H1 (cell line): ENCODE measurements at regions not wholly inside any gene's neighbourhood (a gene's known extent, or its start where the extent isn't known, plus 50 kb on each side); places are given as distances from the start of the nearest gene placed in this dataset.

ENCODE experiments used
- CTCF ChIA-PET: fragments of 300-600 bp; sonication (Branson Sonifier 250); formaldehyde crosslinking; loops from one replicate; lab custom pipeline; 2021; ENCODE audit not compliant: partially characterized antibody; lab: Charles Lee
- POLR2A ChIA-PET: fragments of 300-600 bp; sonication (Branson Sonifier 250); formaldehyde crosslinking; loops from one replicate; lab custom pipeline; 2021; ENCODE audit warnings: inconsistent platforms; ENCODE audit not compliant: partially characterized antibody; lab: Charles Lee
- DNase-seq, 2 experiments: peaks; one replicate each; pipeline versions ENCODE4 v3.0.0 to v3.0.0-alpha.2; 2010 to 2022; ENCODE audit warnings: low spot score in 2 of 2, low read depth in 1 of 2, mixed read lengths in 1 of 2
- FAIRE-seq: peaks from 2 replicates; lab custom pipeline; 2011; peaks lifted over from hg19 to GRCh38; lab: Jason Lieb, UNC
- H2AFZ ChIP-seq: 2 replicates; pipeline ENCODE4 v1.8.1; 2012; ENCODE audit warnings: low read length, inconsistent platforms
- H2AK5ac ChIP-seq: 2 replicates; pipeline ENCODE4 v1.6.1; 2013; ENCODE audit warnings: low read depth, low read length
- H2BK120ac ChIP-seq: replicated peaks from 2 replicates; pipeline ENCODE3; 2013; ENCODE audit warnings: low read depth, low read length, inconsistent platforms
- H2BK12ac ChIP-seq: 2 replicates; pipeline ENCODE4 v1.6.1; 2013; ENCODE audit warnings: low read depth, low read length
- H2BK15ac ChIP-seq: 2 replicates; pipeline ENCODE4 v1.6.1; 2013; ENCODE audit warnings: low read length
- H2BK20ac ChIP-seq: 2 replicates; pipeline ENCODE4 v1.6.1; 2013; ENCODE audit warnings: low read length
- H2BK5ac ChIP-seq: 2 replicates; pipeline ENCODE4 v1.6.1; 2013; ENCODE audit warnings: low read depth, low read length
- H3K14ac ChIP-seq: 2 replicates; pipeline ENCODE4 v1.6.1; 2013; ENCODE audit warnings: inconsistent platforms; ENCODE audit not compliant: insufficient read length
- H3K18ac ChIP-seq: 2 replicates; pipeline ENCODE4 v1.6.1; 2013; ENCODE audit warnings: low read length; ENCODE audit errors: extremely low read depth
- H3K23ac ChIP-seq: 2 replicates; pipeline ENCODE4 v1.6.1; 2013; ENCODE audit warnings: inconsistent platforms; ENCODE audit not compliant: insufficient read length
- H3K23me2 ChIP-seq: 2 replicates; pipeline ENCODE4 v1.6.1; 2013; ENCODE audit warnings: low read depth, low read length
- H3K27ac ChIP-seq: 2 replicates; pipeline ENCODE4 v1.6.1; 2011; ENCODE audit warnings: low read depth, low read length, inconsistent platforms
- H3K27me3 ChIP-seq, 4 experiments: replicated peaks in 1 of 4; 1 replicate in 1 of 4; 2 replicates in 3 of 4; pipeline versions ENCODE4 v1.6.1 to v1.8.1; 2011 to 2013; ENCODE audit warnings: low read length in 3 of 4, mild to moderate bottlenecking in 3 of 4, inconsistent platforms in 2 of 4, mixed read lengths in 2 of 4, moderate library complexity in 1 of 4; ENCODE audit not compliant: control insufficient read depth in 3 of 4, insufficient read depth in 3 of 4; ENCODE audit errors: extremely low read depth in 1 of 4
- H3K36me3 ChIP-seq, 4 experiments: 2 replicates each; pipeline versions ENCODE4 v1.6.1 to v1.8.1; 2011 to 2013; ENCODE audit warnings: mild to moderate bottlenecking in 4 of 4, low read length in 3 of 4, moderate library complexity in 2 of 4, control low read depth in 1 of 4, inconsistent platforms in 1 of 4; ENCODE audit not compliant: insufficient read depth in 4 of 4, control insufficient read depth in 2 of 4
- H3K4ac ChIP-seq: replicated peaks from 2 replicates; pipeline ENCODE3; 2013; ENCODE audit warnings: low read length, low read depth, mixed read lengths, inconsistent platforms; ENCODE audit not compliant: insufficient read length
- H3K4me1 ChIP-seq, 4 experiments: replicated peaks in 1 of 4; 1 replicate in 1 of 4; 2 replicates in 3 of 4; pipeline versions ENCODE4 v1.6.1 to v1.8.1; 2011 to 2013; ENCODE audit warnings: low read length in 3 of 4, inconsistent platforms in 2 of 4, mixed read lengths in 1 of 4; ENCODE audit not compliant: insufficient read depth in 4 of 4, control insufficient read depth in 3 of 4
- H3K4me2 ChIP-seq, 2 experiments: 2 replicates each; pipeline versions ENCODE4 v1.6.1 to v1.8.1; 2011 to 2013; ENCODE audit warnings: low read depth in 2 of 2, low read length in 2 of 2, control low read depth in 1 of 2, inconsistent platforms in 1 of 2, mild to moderate bottlenecking in 1 of 2; ENCODE audit not compliant: insufficient read depth in 1 of 2
- H3K4me3 ChIP-seq, 4 experiments: fragments of 200-600, 300-600 bp in 1 of 4; sonication (generic), shearing (Covaris generic), sonication (Bioruptor Twin) in 1 of 4; 2 replicates each; pipeline versions ENCODE4 v1.5.1 to v1.8.1; 2011 to 2016; ENCODE audit warnings: low read length in 4 of 4, low read depth in 3 of 4, control low read depth in 2 of 4, inconsistent platforms in 2 of 4, mild to moderate bottlenecking in 2 of 4, mixed read lengths in 1 of 4, moderate library complexity in 1 of 4; ENCODE audit not compliant: insufficient read depth in 2 of 4; ENCODE audit errors: extremely low read depth in 1 of 4
- H3K56ac ChIP-seq: replicated peaks from 2 replicates; pipeline ENCODE3; 2013; ENCODE audit warnings: low read depth, mild to moderate bottlenecking, mixed read lengths, low read length, inconsistent platforms; ENCODE audit not compliant: insufficient read length
- H3K79me1 ChIP-seq: 2 replicates; pipeline ENCODE4 v1.6.1; 2013; ENCODE audit warnings: low read depth, low read length, control low read depth
- H3K79me2 ChIP-seq, 2 experiments: 2 replicates each; pipeline versions ENCODE4 v1.6.1 to v1.8.1; 2012 to 2013; ENCODE audit warnings: low read length in 2 of 2, mild to moderate bottlenecking in 2 of 2, inconsistent platforms in 1 of 2; ENCODE audit not compliant: insufficient read depth in 2 of 2, control insufficient read depth in 1 of 2
- H3K9ac ChIP-seq, 4 experiments: replicated peaks in 1 of 4; 1 replicate in 1 of 4; 2 replicates in 3 of 4; pipeline versions ENCODE4 v1.6.1 to v1.8.1; 2011 to 2013; ENCODE audit warnings: low read depth in 3 of 4, low read length in 3 of 4, control low read depth in 2 of 4, mild to moderate bottlenecking in 2 of 4, moderate library complexity in 2 of 4, inconsistent platforms in 1 of 4; ENCODE audit errors: extremely low read depth in 1 of 4
- H3K9me3 ChIP-seq, 2 experiments: 2 replicates each; pipeline versions ENCODE4 v1.6.1 to v1.8.1; 2012 to 2013; ENCODE audit warnings: mild to moderate bottlenecking in 2 of 2, moderate library complexity in 2 of 2, control low read depth in 1 of 2, inconsistent platforms in 1 of 2, low read depth in 1 of 2, low read length in 1 of 2, mixed read lengths in 1 of 2; ENCODE audit not compliant: insufficient read depth in 2 of 2
- H4K20me1 ChIP-seq, 2 experiments: replicated peaks in 1 of 2; 2 replicates each; pipeline versions ENCODE3 to v1.8.1; 2011 to 2013; ENCODE audit warnings: inconsistent platforms in 2 of 2, low read length in 2 of 2, mild to moderate bottlenecking in 1 of 2; ENCODE audit not compliant: insufficient read depth in 2 of 2, control insufficient read depth in 1 of 2
- H4K5ac ChIP-seq: 2 replicates; pipeline ENCODE4 v1.6.1; 2013; ENCODE audit warnings: low read length, low read depth, mixed read lengths, inconsistent platforms; ENCODE audit not compliant: insufficient read length
- H4K8ac ChIP-seq: 2 replicates; pipeline ENCODE4 v1.8.0; 2013; ENCODE audit warnings: mild to moderate bottlenecking, moderate library complexity, low read length, inconsistent platforms; ENCODE audit not compliant: insufficient read depth; ENCODE audit errors: extremely low read depth
- H4K91ac ChIP-seq: replicated peaks from 2 replicates; pipeline ENCODE3; 2013; ENCODE audit warnings: low read length, mixed read lengths, inconsistent platforms; ENCODE audit not compliant: insufficient read length
- CHD1 ChIP-seq: IDR thresholded peaks from 2 replicates; pipeline ENCODE4 v1.6.1; 2012; ENCODE audit warnings: low read depth, low read length, improper control_type of control experiment
- CHD2 ChIP-seq: IDR thresholded peaks from 2 replicates; pipeline ENCODE4 v1.6.1; 2012; ENCODE audit warnings: low read length, improper control_type of control experiment
- GTF2F1 ChIP-seq: IDR thresholded peaks from 2 replicates; pipeline ENCODE4 v1.6.1; 2012; ENCODE audit warnings: low read depth, low read length, improper control_type of control experiment, borderline replicate concordance
- MAFK ChIP-seq: IDR thresholded peaks from 2 replicates; pipeline ENCODE4 v1.6.1; 2012; ENCODE audit warnings: low read depth, mild to moderate bottlenecking, improper control_type of control experiment, low read length
- NRF1 ChIP-seq: IDR thresholded peaks from 2 replicates; pipeline ENCODE4 v1.6.1; 2011; ENCODE audit warnings: mild to moderate bottlenecking, low read depth, low read length, improper control_type of control experiment
- POLR2AphosphoS5 ChIP-seq: IDR thresholded peaks from 2 replicates; pipeline ENCODE4 v1.6.1; 2011; ENCODE audit warnings: low read depth, low read length
- SIN3A ChIP-seq, 2 experiments: IDR thresholded peaks in 1 of 2; conservative IDR thresholded peaks in 1 of 2; 2 replicates each; pipeline ENCODE4 v1.6.1; 2011 to 2012; ENCODE audit warnings: low read length in 2 of 2, improper control_type of control experiment in 1 of 2, low read depth in 1 of 2, mild to moderate bottlenecking in 1 of 2
- TAF1 ChIP-seq: IDR thresholded peaks from 2 replicates; pipeline ENCODE4 v1.6.1; 2011; ENCODE audit warnings: mild to moderate bottlenecking, low read depth, low read length
- TEAD4 ChIP-seq: IDR thresholded peaks from 2 replicates; pipeline ENCODE4 v1.6.1; 2012; ENCODE audit warnings: low read depth, low read length, inconsistent platforms, mixed read lengths
- YY1 ChIP-seq: IDR thresholded peaks from 2 replicates; pipeline ENCODE4 v1.6.1; 2011; ENCODE audit warnings: low read depth, mild to moderate bottlenecking, low read length
- WGBS, 2 experiments: shearing (Covaris generic) in 1 of 2; methylation state at CpG; one replicate each; pipeline versions ENCODE4 v1.1.6 to v1.1.7; 2013 to 2015; ENCODE audit warnings: low lambda C conversion rate in 2 of 2, mixed read lengths in 2 of 2, inconsistent platforms in 1 of 2, low coverage in 1 of 2, missing lambda C conversion rate in 1 of 2; ENCODE audit not compliant: insufficient replicate concordance in 2 of 2, insufficient coverage in 1 of 2, insufficient read length in 1 of 2; ENCODE audit errors: extremely low coverage in 1 of 2, missing lambda C conversion rate in 1 of 2; 5-methylcytosine and 5-hydroxymethylcytosine counted together

DNA sequence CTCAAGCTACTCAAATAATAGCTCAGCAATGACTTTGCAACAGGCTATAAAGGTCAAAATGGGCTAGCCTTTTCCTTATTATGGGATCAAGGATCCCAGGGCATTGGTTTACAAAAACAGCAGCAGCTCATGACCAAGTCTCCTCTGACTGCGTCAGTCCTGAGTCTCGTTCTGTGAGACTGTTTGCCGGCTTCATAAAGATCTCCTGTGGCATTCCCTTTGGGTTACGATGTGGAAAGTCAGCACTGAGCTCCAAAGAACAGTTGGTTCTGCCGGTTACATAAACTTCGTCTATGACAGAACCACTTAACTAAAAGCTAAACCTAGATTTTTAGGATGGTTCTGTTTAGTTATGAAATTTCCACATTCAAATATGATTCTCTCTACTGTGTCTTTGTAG, 674.9 kb downstream of the ZEB2 start:
- TF ChIP-seq POLR2AphosphoS5 (no peak), TEAD4 (no peak), SIN3A (conservative IDR thresholded peaks at IDR 0.05 in 1 of 2, IDR thresholded peaks at IDR 0.05 in 1 of 2; ENCODE audit: low read depth in 1 of 2, low read length in 2 of 2) (no peak), GTF2F1 (no peak), CHD1 (no peak), TAF1 (no peak), NRF1 (no peak), CHD2 (no peak), MAFK (no peak), YY1 (no peak)

More for the DNA sequence above, 674.9 kb downstream of the ZEB2 start:
- Histone ChIP-seq H2AK5ac (no peak overlapping the region), H3K27ac (no peak overlapping the region), H3K14ac (no peak overlapping the region), H3K79me2 (no peaks in the 10 kb centered on the region), H3K9me3 (no peaks in the 10 kb centered on the region), H2AFZ (no peak overlapping the region), H3K27me3 (peaks cover 0 to 1% (median 0%) of the 10 kb centered on the region in 4 experiments; a peak in 1 of 7 replicates), H3K23ac (no peak overlapping the region), H2BK12ac (no peak overlapping the region), H3K4me2 (no peak overlapping the region), H4K8ac (no peak overlapping the region), H3K18ac (no peak overlapping the region), H3K4me1 (no peaks in the 10 kb centered on the region), H2BK20ac (no peak overlapping the region), H4K91ac (no peak overlapping the region), H2BK120ac (no peak overlapping the region), H3K23me2 (no peaks in the 10 kb centered on the region; the same call in 1 of the 2 replicates), H3K9ac (no peak overlapping the region), H3K79me1 (no peaks in the 10 kb centered on the region), H2BK15ac (no peak overlapping the region), H3K56ac (no peak overlapping the region), H4K5ac (no peak overlapping the region), H3K4me3 (no peak overlapping the region), H3K4ac (no peak overlapping the region), H3K36me3 (no peaks in the 10 kb centered on the region), H4K20me1 (peaks cover 0 to 1% of the 10 kb centered on the region in 2 experiments), H2BK5ac (no peak overlapping the region)
- 94% methylated on average over 6 of the region's 6 CpGs; no CpG with 5 or more reads in 1 of the 2 experiments for WGBS, 2 experiments
- CTCF ChIA-PET: interaction anchor here (0.7 kb wide), 1 partner anchor 976 kb away, joined by 3 read pairs; no protein-coding TSS in a partner anchor
- POLR2A ChIA-PET: no interaction called here
- no peak for DNase-seq
- FAIRE-seq: no peak
